ENCODE measurements at regions not wholly inside any gene's neighbourhood (a gene's known extent, or its start where the extent isn't known, plus 50 kb on each side); places are given as distances from the start of the nearest gene placed in this dataset.

DNA sequence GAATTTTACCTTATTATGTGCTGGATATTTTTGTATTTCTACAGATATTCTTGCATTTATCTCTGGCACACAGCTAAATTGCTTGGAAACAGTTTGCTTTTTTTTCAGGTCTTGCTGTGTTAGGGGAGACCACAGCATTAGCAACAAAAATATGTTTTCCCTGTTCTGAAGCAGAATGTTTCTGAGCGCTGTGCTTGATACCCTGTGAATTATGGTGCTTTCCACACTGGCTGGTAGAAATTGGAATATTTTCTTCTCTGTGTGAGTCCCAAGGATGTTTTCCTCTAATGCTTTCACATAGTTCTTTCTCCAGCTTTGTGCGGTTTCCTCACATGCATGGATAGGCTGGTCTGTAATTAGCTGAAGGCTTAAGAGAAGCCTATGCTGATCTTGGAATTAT is 651.6 kb upstream of the IGFBP3 start:
- Mint-ChIP-seq H3K27ac (no peak overlapping the region), H3K4me3 (no peak overlapping the region), H3K9me3 (peaks cover 7% of the 10 kb centered on the region), H3K27me3 (no peaks in the 10 kb centered on the region), H3K36me3 (ENCODE audit: low read depth) (no peaks in the 10 kb centered on the region), H3K4me1 (ENCODE audit: low read depth) (no peaks in the 10 kb centered on the region)
- TF ChIP-seq CTCF (IDR thresholded peaks at IDR 0.05) = no peak
- CTCF ChIA-PET = no interaction called here
- POLR2A ChIA-PET = no interaction called here
- DNase-seq (no peak), ATAC-seq (no peak)
- intact Hi-C loops (cut with micrococcal nuclease) = no loop called here

DNA sequence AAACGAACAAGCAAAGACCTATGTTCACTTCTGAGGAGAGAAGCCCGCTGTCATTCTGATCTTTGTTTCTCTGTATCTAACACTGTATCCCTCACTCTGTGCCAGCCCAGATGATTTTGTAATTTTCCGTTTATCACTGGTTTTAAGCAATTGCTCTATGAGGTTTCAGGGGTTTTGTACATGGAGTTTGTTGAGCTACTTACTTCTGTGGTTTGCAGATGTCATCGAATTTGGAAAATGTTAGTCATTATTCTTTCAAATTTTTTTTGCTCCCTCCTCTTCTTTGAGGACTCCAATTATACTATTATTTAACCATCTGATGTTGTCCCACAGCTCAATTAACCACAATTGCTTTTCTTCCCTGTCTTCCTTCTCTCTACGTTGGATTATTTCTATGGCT is 650.9 kb upstream of the IGFBP3 start:
- CTCF ChIA-PET = no interaction called here
- DNase-seq (no peak), ATAC-seq (no peak)
- intact Hi-C loops (cut with micrococcal nuclease) = no loop called here
- no peaks in the 10 kb centered on the region for H3K4me1 Mint-ChIP-seq (ENCODE audit: low read depth)
- no peak overlapping the region for H3K27ac Mint-ChIP-seq
- TF ChIP-seq CTCF (IDR thresholded peaks at IDR 0.05) = no peak
- H3K27me3 Mint-ChIP-seq = no peaks in the 10 kb centered on the region
- no peaks in the 10 kb centered on the region for H3K36me3 Mint-ChIP-seq (ENCODE audit: low read depth)
- H3K9me3 Mint-ChIP-seq = peaks cover 6% of the 10 kb centered on the region
- H3K4me3 Mint-ChIP-seq = no peak overlapping the region
- POLR2A ChIA-PET = no interaction called here

DNA sequence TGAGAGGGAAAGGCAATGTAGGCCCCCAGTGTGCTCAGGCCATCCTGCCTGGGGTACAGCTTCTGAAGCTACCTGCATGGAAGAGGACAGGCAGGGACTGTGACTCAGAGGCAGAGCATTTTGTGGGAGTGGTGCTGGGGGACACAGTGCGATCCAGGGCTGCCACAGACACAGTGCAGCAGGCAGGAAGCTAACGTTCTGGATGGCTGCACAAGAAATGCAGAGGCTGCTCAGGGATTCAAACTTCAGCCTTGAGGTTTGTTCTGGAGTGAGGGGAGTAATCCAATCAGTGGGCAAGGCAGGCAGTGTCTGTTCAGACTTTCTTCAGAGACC is 648.0 kb upstream of the IGFBP3 start:
- Mint-ChIP-seq H3K4me1 (ENCODE audit: low read depth) (no peaks in the 10 kb centered on the region), H3K27ac (no peak overlapping the region), H3K4me3 (no peak overlapping the region), H3K9me3 (peaks cover 10% of the 10 kb centered on the region), H3K36me3 (ENCODE audit: low read depth) (no peaks in the 10 kb centered on the region), H3K27me3 (no peaks in the 10 kb centered on the region)
- ChIA-PET CTCF (no interaction called here), POLR2A (no interaction called here)
- no peak for TF ChIP-seq CTCF (IDR thresholded peaks at IDR 0.05)
- ATAC-seq (no peak), DNase-seq (no peak)
- intact Hi-C loops (cut with micrococcal nuclease) = no loop called here

GRCh38 chr7:46568420-46569132 is 647.5 kb upstream of the IGFBP3 start:
- Mint-ChIP-seq H3K9me3 (peaks cover 13% of the 10 kb centered on the region), H3K36me3 (ENCODE audit: low read depth) (no peaks in the 10 kb centered on the region), H3K27me3 (no peaks in the 10 kb centered on the region), H3K4me1 (ENCODE audit: low read depth) (no peaks in the 10 kb centered on the region), H3K4me3 (no peak overlapping the region), H3K27ac (no peak overlapping the region)
- POLR2A ChIA-PET = no interaction called here
- intact Hi-C loops (cut with micrococcal nuclease) = no loop called here
- CTCF ChIA-PET = no interaction called here
- TF ChIP-seq CTCF (IDR thresholded peaks at IDR 0.05) = no peak
- ATAC-seq (no peak), DNase-seq (no peak)

DNA sequence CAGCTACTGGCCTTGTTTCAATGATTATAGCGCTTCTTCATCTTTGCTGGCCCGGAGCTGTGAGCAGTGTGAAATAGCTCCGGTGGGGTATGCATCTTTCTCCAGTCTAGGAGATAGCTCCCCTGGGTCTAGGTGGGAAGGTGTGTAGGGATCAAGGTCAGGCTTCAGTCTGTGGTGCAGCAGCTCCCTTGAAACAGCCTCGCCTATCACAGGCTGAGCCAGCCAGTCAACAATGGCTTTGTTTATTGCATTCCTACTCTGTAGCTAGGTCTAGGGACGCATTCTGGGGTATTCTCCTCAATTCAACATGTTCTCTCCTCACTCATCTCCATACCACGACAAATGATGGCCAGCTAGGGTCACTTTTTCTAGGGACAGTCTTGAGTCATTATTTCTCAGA is 646.8 kb upstream of the IGFBP3 start:
- no peaks in the 10 kb centered on the region for H3K27me3 Mint-ChIP-seq
- ATAC-seq (no peak), DNase-seq (no peak)
- H3K27ac Mint-ChIP-seq = no peak overlapping the region
- POLR2A ChIA-PET = no interaction called here
- CTCF ChIA-PET = no interaction called here
- no peak for TF ChIP-seq CTCF (IDR thresholded peaks at IDR 0.05)
- no peaks in the 10 kb centered on the region for H3K36me3 Mint-ChIP-seq (ENCODE audit: low read depth)
- peaks cover 13% of the 10 kb centered on the region for H3K9me3 Mint-ChIP-seq
- no peak overlapping the region for H3K4me3 Mint-ChIP-seq
- no peaks in the 10 kb centered on the region for H3K4me1 Mint-ChIP-seq (ENCODE audit: low read depth)
- intact Hi-C loops (cut with micrococcal nuclease) = no loop called here
